ENCODE measurements at regions not wholly inside any gene's neighbourhood (a gene's known extent, or its start where the extent isn't known, plus 50 kb on each side); places are given as distances from the start of the nearest gene placed in this dataset.

GRCh38 chrX:138865093-138865649, 153.7 kb upstream of the FGF13 start:
- H3K27me3 ChIP-seq, result no peaks in the 10 kb centered on the region
- H3K9me3 ChIP-seq, result no peaks in the 10 kb centered on the region
- no peak for DNase-seq
- TF ChIP-seq EP300 (IDR thresholded peaks at IDR 0.05; ENCODE audit: low read depth) (no peak), POLR2AphosphoS5 (IDR thresholded peaks at IDR 0.05) (no peak), POLR2A (IDR thresholded peaks at IDR 0.05) (no peak)
- TF ChIP-seq, protein P1, sequence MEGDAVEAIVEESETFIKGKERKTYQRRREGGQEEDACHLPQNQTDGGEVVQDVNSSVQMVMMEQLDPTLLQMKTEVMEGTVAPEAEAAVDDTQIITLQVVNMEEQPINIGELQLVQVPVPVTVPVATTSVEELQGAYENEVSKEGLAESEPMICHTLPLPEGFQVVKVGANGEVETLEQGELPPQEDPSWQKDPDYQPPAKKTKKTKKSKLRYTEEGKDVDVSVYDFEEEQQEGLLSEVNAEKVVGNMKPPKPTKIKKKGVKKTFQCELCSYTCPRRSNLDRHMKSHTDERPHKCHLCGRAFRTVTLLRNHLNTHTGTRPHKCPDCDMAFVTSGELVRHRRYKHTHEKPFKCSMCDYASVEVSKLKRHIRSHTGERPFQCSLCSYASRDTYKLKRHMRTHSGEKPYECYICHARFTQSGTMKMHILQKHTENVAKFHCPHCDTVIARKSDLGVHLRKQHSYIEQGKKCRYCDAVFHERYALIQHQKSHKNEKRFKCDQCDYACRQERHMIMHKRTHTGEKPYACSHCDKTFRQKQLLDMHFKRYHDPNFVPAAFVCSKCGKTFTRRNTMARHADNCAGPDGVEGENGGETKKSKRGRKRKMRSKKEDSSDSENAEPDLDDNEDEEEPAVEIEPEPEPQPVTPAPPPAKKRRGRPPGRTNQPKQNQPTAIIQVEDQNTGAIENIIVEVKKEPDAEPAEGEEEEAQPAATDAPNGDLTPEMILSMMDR (IDR thresholded peaks at IDR 0.05), result no peak
- WGBS, 2 donors (ENCODE audit: low coverage in 1 of 2), result 78% methylated on average over 6 of the region's 6 CpGs; no CpG with 5 or more reads in 1 of the 2 donors
- no peak overlapping the region for H3K4me3 ChIP-seq
- no peaks in the 10 kb centered on the region for H3K36me3 ChIP-seq
- in situ Hi-C loops (cut with MboI; ENCODE audit: low pct_ligation_motif_present in 1 of 4, low pct_unique_long_range_greater_than_20kb in 1 of 4, low sequenced_read_pairs in 3 of 4), result no loop called here
- no peaks in the 10 kb centered on the region for H3K4me1 ChIP-seq
- intact Hi-C loops (cut with DNase I; ENCODE audit: low total_unique reads), result no loop called here
- no peak overlapping the region for H3K27ac ChIP-seq

DNA sequence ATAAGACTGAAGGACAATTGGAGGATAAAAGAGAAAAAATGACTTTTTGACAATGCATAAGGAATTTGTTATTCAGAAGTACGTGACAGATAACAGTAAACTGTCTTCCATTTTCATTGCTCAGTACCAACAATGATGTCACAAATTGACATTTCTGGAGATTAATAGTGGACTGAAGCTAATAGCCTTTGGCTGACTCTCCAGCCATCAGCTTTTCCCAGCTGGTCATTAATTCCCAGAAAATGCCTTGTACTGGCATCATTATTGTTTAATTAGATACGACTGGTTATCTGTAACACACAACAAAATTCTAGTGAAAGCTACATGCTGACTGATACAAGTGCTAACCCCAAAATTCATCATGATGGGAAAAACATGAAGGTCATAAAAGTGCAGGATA, 147.9 kb upstream of the FGF13 start:
- no peak for DNase-seq
- no peaks in the 10 kb centered on the region for H3K27me3 ChIP-seq
- no peak overlapping the region for H3K27ac ChIP-seq
- H3K36me3 ChIP-seq, result no peaks in the 10 kb centered on the region
- H3K4me3 ChIP-seq, result no peak overlapping the region
- intact Hi-C loops (cut with DNase I; ENCODE audit: low total_unique reads) (no loop called here), in situ Hi-C loops (cut with MboI; ENCODE audit: low pct_ligation_motif_present in 1 of 4, low pct_unique_long_range_greater_than_20kb in 1 of 4, low sequenced_read_pairs in 3 of 4) (no loop called here)
- H3K9me3 ChIP-seq, result no peaks in the 10 kb centered on the region
- no peak for TF ChIP-seq EP300 (IDR thresholded peaks at IDR 0.05; ENCODE audit: low read depth)
- TF ChIP-seq, protein P1 (IDR thresholded peaks at IDR 0.05), result no peak
- TF ChIP-seq POLR2A (IDR thresholded peaks at IDR 0.05), result no peak
- no peak for TF ChIP-seq POLR2AphosphoS5 (IDR thresholded peaks at IDR 0.05)
- no peaks in the 10 kb centered on the region for H3K4me1 ChIP-seq
- WGBS, 2 donors (ENCODE audit: low coverage in 1 of 2), result 55% methylated on average over 2 of the region's 2 CpGs; no CpG with 5 or more reads in 1 of the 2 donors

GRCh38 chrX:138858951-138859350, 147.4 kb upstream of the FGF13 start:
- intact Hi-C loops (cut with DNase I; ENCODE audit: low total_unique reads) (no loop called here), in situ Hi-C loops (cut with MboI; ENCODE audit: low pct_ligation_motif_present in 1 of 4, low pct_unique_long_range_greater_than_20kb in 1 of 4, low sequenced_read_pairs in 3 of 4) (no loop called here)
- WGBS, 2 donors (ENCODE audit: low coverage in 1 of 2), result 45 to 57% methylated on average over 4 of the region's 4 CpGs
- no peak overlapping the region for H3K4me3 ChIP-seq
- no peak for DNase-seq
- no peak overlapping the region for H3K27ac ChIP-seq
- no peaks in the 10 kb centered on the region for H3K27me3 ChIP-seq
- H3K4me1 ChIP-seq, result no peaks in the 10 kb centered on the region
- H3K36me3 ChIP-seq, result no peaks in the 10 kb centered on the region
- no peak for TF ChIP-seq POLR2AphosphoS5 (IDR thresholded peaks at IDR 0.05)
- no peak for TF ChIP-seq POLR2A (IDR thresholded peaks at IDR 0.05)
- no peak for TF ChIP-seq EP300 (IDR thresholded peaks at IDR 0.05; ENCODE audit: low read depth)
- TF ChIP-seq, protein P1 (IDR thresholded peaks at IDR 0.05), result no peak
- H3K9me3 ChIP-seq, result no peaks in the 10 kb centered on the region

GRCh38 chrX:138858438-138858837, 146.9 kb upstream of the FGF13 start:
- DNase-seq, result no peak
- H3K4me1 ChIP-seq, result no peaks in the 10 kb centered on the region
- in situ Hi-C loops (cut with MboI; ENCODE audit: low pct_ligation_motif_present in 1 of 4, low pct_unique_long_range_greater_than_20kb in 1 of 4, low sequenced_read_pairs in 3 of 4), result no loop called here

More at GRCh38 chrX:138858438-138858837, 146.9 kb upstream of the FGF13 start:
- intact Hi-C loops (cut with DNase I; ENCODE audit: low total_unique reads), result no loop called here
- 66% methylated on average over 4 of the region's 4 CpGs; no CpG with 5 or more reads in 1 of the 2 donors for WGBS, 2 donors (ENCODE audit: low coverage in 1 of 2)
- TF ChIP-seq, protein P1 (IDR thresholded peaks at IDR 0.05), result no peak
- TF ChIP-seq POLR2A (IDR thresholded peaks at IDR 0.05) (no peak), EP300 (IDR thresholded peaks at IDR 0.05; ENCODE audit: low read depth) (no peak), POLR2AphosphoS5 (IDR thresholded peaks at IDR 0.05) (no peak)
- Histone ChIP-seq H3K9me3 (no peaks in the 10 kb centered on the region), H3K27ac (no peak overlapping the region), H3K4me3 (no peak overlapping the region), H3K27me3 (no peaks in the 10 kb centered on the region), H3K36me3 (no peaks in the 10 kb centered on the region)

All from transverse colon (tissue), 4 donors.